Cardiac muscle cell (in vitro differentiated cells and primary cell): ENCODE measurements at regions not wholly inside any gene's neighbourhood (a gene's known extent, or its start where the extent isn't known, plus 50 kb on each side); places are given as distances from the start of the nearest gene placed in this dataset.

Experiments used
- DNase-seq, 2 donors: peaks; one replicate each; pipeline versions ENCODE4 v3.0.0 to v3.0.0-alpha.2; 2010 to 2017; ENCODE audit warnings: low read depth in 1 of 2, low spot score in 1 of 2
- H3K27ac ChIP-seq: fragments of 200-600 bp; sonication (generic); 2 replicates; pipeline ENCODE4 v1.5.1; 2016
- H3K27me3 ChIP-seq: fragments of 200-600 bp; sonication (generic); 2 replicates; pipeline ENCODE4 v1.6.0; 2016; ENCODE audit warnings: control low read depth
- H3K36me3 ChIP-seq: fragments of 200-600 bp; sonication (generic); 2 replicates; pipeline ENCODE4 v1.5.1; 2016; ENCODE audit warnings: control low read depth
- H3K4me1 ChIP-seq: fragments of 200-600 bp; sonication (generic); 2 replicates; pipeline ENCODE4 v1.8.1; 2017; ENCODE audit warnings: low read depth, mild to moderate bottlenecking, mixed run types
- H3K4me3 ChIP-seq: fragments of 200-600 bp; sonication (generic); 2 replicates; pipeline ENCODE4 v1.5.1; 2016; ENCODE audit warnings: mild to moderate bottlenecking
- H3K9me3 ChIP-seq: fragments of 200-600 bp; sonication (generic); 2 replicates; pipeline ENCODE4 v1.5.1; 2017; ENCODE audit warnings: low read depth, mild to moderate bottlenecking, control low read depth
- TF ChIP-seq, protein P1 (sequence below): IDR thresholded peaks from 2 replicates; pipeline ENCODE4 v1.5.1; 2012; ENCODE audit warnings: low read depth, mild to moderate bottlenecking, low read length

DNA sequence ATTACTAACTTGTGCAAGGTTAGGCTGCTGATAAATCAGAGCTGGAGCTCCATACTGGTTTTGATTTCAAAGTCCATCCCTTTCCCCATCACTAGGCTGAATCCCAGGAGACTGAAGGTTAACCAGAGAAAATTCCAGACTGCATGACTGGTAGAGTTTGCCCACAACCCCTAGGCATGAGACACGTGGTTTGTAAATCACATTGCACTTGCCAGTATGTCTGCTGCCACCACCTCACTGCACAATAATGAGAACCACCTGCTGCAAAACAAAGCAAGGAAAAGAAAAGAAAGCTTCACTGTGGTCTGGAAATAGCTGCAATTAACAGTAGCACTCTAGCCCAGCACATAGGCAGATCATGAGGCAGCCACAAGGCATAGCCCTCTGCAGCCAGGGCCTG is 67.6 kb upstream of the NTM start:
- no peak overlapping the region for H3K4me3 ChIP-seq
- no peak for DNase-seq
- H3K4me1 ChIP-seq, result peaks cover 16% of the 10 kb centered on the region
- TF ChIP-seq, protein P1, sequence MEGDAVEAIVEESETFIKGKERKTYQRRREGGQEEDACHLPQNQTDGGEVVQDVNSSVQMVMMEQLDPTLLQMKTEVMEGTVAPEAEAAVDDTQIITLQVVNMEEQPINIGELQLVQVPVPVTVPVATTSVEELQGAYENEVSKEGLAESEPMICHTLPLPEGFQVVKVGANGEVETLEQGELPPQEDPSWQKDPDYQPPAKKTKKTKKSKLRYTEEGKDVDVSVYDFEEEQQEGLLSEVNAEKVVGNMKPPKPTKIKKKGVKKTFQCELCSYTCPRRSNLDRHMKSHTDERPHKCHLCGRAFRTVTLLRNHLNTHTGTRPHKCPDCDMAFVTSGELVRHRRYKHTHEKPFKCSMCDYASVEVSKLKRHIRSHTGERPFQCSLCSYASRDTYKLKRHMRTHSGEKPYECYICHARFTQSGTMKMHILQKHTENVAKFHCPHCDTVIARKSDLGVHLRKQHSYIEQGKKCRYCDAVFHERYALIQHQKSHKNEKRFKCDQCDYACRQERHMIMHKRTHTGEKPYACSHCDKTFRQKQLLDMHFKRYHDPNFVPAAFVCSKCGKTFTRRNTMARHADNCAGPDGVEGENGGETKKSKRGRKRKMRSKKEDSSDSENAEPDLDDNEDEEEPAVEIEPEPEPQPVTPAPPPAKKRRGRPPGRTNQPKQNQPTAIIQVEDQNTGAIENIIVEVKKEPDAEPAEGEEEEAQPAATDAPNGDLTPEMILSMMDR, result no peak
- H3K27ac ChIP-seq, result no peak overlapping the region
- no peaks in the 10 kb centered on the region for H3K36me3 ChIP-seq
- H3K27me3 ChIP-seq, result no peaks in the 10 kb centered on the region
- no peaks in the 10 kb centered on the region for H3K9me3 ChIP-seq

DNA sequence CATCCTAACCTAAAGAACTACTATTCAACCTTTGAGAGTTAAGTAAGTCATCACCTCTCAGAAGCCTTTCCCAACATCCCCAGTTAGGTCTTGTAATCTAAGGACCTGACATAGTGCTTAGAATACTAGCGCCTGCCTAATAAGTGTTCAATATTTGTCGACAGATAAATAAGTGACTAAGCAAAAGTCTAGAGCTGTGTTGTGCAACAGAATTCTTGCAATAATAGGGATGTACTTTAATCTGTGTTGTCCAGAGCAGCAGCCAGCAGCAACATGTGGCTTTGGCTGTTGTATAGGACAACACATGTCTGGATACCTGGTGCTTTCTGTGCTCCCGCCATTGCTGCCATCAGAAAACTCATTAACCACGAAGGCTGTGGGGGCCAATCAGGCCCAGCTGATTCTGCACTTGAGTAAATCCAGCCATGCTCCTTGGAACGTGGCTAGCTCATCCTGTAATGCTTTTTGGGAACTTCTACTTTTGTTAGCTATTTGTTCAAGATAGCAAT is 66.8 kb upstream of the NTM start:
- Histone ChIP-seq H3K27ac (no peak overlapping the region), H3K9me3 (no peaks in the 10 kb centered on the region), H3K4me3 (no peak overlapping the region), H3K36me3 (no peaks in the 10 kb centered on the region), H3K27me3 (no peaks in the 10 kb centered on the region), H3K4me1 (peaks cover 16% of the 10 kb centered on the region)
- TF ChIP-seq, protein P1, result no peak
- DNase-seq, result no peak

DNA sequence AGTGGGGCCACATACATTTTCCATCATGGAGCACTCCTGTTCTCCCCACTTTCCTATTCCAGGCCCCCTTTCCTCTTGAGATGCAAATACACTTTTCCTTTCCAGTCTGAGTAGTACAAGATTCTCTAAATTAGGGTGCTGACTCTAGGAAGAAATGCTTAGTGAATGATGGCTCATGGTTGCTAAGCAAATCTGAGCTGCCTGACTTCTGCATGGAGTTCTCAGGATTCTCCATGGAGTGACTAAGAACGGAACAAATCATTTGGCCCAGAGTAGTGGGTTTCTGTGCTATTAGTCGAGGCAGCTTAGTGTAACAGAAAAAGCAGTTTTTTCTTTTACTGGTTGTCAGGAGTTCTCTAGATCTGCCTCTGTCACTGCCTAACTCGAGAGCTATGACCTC is 65.4 kb upstream of the NTM start:
- Histone ChIP-seq H3K27me3 (no peaks in the 10 kb centered on the region), H3K36me3 (no peaks in the 10 kb centered on the region), H3K27ac (no peak overlapping the region)

DNA sequence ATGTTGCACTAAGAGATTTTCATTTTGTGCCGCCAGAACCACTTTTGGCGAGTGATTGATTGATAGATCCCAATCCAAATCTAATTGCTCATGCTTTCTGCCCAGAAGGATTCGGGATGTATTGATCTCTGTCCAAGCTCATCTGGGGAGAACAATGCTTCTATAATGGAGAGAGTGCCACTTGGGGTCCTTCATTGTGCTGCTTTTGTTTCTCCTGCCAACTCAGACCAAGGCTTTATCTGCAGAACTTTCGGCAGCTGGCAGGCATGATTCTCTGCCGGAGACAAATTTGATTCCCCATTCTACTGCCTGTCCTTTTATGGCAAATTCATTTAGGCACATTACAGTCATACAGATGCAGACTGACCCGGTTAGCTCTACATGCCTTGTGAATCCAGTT is 62.9 kb upstream of the NTM start:
- Histone ChIP-seq H3K4me1 (no peaks in the 10 kb centered on the region), H3K36me3 (no peaks in the 10 kb centered on the region), H3K27me3 (no peaks in the 10 kb centered on the region), H3K9me3 (no peaks in the 10 kb centered on the region), H3K27ac (no peak overlapping the region), H3K4me3 (no peak overlapping the region)
- DNase-seq, result no peak
- TF ChIP-seq, protein P1, result no peak

More for the DNA sequence above, 65.4 kb upstream of the NTM start:
- TF ChIP-seq, protein P1, result no peak
- no peaks in the 10 kb centered on the region for H3K9me3 ChIP-seq
- peaks cover 16% of the 10 kb centered on the region for H3K4me1 ChIP-seq
- no peak for DNase-seq
- H3K4me3 ChIP-seq, result no peak overlapping the region

DNA sequence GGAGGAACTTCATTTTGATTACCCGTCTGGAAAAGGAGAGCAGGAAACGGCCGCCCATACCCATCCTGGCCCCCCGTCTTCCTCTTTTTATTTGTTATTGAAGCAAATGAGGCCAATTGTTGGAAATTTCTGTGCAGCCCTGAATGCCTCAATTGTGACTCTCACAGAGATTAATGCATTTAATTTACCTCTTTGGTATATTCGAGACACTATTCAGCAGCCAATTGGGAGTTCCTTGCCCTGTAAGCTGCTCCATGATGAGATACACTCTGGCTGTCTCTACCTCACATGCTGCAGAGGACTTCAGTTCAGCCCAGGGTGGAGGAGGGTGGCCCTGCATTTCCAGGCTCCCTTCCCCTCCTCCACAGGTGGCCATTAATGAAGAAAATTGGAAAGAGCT is 60.6 kb upstream of the NTM start:
- no peak for DNase-seq
- TF ChIP-seq, protein P1, result no peak
- H3K36me3 ChIP-seq, result no peaks in the 10 kb centered on the region

More for the DNA sequence above, 60.6 kb upstream of the NTM start:
- no peak overlapping the region for H3K4me3 ChIP-seq
- H3K27me3 ChIP-seq, result no peaks in the 10 kb centered on the region
- H3K9me3 ChIP-seq, result no peaks in the 10 kb centered on the region
- H3K4me1 ChIP-seq, result no peaks in the 10 kb centered on the region
- H3K27ac ChIP-seq, result no peak overlapping the region
